ENCODE measurements at regions not wholly inside any gene's neighbourhood (a gene's known extent, or its start where the extent isn't known, plus 50 kb on each side); places are given as distances from the start of the nearest gene placed in this dataset.

DNA sequence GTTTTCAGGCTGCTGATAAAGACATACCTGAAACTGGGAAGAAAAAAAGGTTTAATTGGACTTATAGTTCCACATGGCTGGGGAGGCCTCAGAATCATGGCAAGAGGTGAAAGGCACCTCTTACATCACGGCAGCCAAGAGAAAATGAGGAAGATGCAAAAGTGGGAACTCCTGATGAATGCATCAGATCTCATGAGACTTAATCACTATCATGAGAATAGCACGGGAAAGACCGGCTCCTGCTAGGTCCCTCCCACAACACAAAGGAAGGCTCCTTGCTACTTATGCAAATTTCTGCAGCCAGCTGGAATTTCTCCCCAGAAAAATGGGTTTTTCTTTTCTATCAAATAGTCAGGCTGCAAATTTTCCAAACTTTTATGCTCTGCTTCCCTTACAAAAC lies 174.1 kb upstream of the RMST start:
- WGBS, 2 donors = 77 to 79% methylated on average over 3 of the region's 3 CpGs
- Histone ChIP-seq H3K4me1 (no peaks in the 10 kb centered on the region), H3K9me3 (no peaks in the 10 kb centered on the region), H3K4me3 (no peak overlapping the region), H3K27me3 (no peaks in the 10 kb centered on the region), H3K36me3 (no peaks in the 10 kb centered on the region), H3K27ac (no peak overlapping the region)
- DNase-seq = no peak
- no peak for TF ChIP-seq EP300 (IDR thresholded peaks at IDR 0.05)
- no peak for TF ChIP-seq POLR2A (IDR thresholded peaks at IDR 0.05)
- no peak for TF ChIP-seq POLR2AphosphoS5 (IDR thresholded peaks at IDR 0.05)
- TF ChIP-seq, protein P1, sequence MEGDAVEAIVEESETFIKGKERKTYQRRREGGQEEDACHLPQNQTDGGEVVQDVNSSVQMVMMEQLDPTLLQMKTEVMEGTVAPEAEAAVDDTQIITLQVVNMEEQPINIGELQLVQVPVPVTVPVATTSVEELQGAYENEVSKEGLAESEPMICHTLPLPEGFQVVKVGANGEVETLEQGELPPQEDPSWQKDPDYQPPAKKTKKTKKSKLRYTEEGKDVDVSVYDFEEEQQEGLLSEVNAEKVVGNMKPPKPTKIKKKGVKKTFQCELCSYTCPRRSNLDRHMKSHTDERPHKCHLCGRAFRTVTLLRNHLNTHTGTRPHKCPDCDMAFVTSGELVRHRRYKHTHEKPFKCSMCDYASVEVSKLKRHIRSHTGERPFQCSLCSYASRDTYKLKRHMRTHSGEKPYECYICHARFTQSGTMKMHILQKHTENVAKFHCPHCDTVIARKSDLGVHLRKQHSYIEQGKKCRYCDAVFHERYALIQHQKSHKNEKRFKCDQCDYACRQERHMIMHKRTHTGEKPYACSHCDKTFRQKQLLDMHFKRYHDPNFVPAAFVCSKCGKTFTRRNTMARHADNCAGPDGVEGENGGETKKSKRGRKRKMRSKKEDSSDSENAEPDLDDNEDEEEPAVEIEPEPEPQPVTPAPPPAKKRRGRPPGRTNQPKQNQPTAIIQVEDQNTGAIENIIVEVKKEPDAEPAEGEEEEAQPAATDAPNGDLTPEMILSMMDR (IDR thresholded peaks at IDR 0.05) = no peak
- intact Hi-C loops (cut with DNase I) = no loop called here

DNA sequence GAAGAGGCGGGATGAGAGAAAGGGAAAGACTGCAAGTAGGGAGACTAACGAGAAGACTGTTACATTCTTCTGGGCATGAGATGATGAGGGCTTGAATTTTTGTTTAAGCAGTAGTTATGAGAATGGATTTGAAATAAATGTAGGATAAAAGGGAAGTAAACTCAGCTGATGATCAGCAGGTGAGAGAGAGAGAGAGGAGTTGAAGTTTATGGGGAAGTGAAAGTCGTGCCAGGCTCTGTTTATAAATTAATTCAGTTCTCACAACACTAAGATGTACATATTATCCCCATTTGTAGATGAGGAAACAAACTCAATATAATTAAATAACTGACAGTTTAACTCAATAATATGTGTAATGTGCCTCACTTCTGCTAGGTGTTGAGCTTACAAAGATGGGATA lies 170.0 kb upstream of the RMST start:
- no peak overlapping the region for H3K4me3 ChIP-seq
- H3K4me1 ChIP-seq = no peaks in the 10 kb centered on the region
- no peak for TF ChIP-seq POLR2AphosphoS5 (IDR thresholded peaks at IDR 0.05)
- TF ChIP-seq, protein P1 (IDR thresholded peaks at IDR 0.05) = no peak
- DNase-seq = no peak
- no peaks in the 10 kb centered on the region for H3K27me3 ChIP-seq
- H3K9me3 ChIP-seq = peaks cover 0 to 8% (median 1%) of the 10 kb centered on the region in 4 donors
- intact Hi-C loops (cut with DNase I) = no loop called here
- no peaks in the 10 kb centered on the region for H3K36me3 ChIP-seq
- no peak overlapping the region for H3K27ac ChIP-seq
- 58 to 65% methylated on average over 3 of the region's 3 CpGs for WGBS, 2 donors

DNA sequence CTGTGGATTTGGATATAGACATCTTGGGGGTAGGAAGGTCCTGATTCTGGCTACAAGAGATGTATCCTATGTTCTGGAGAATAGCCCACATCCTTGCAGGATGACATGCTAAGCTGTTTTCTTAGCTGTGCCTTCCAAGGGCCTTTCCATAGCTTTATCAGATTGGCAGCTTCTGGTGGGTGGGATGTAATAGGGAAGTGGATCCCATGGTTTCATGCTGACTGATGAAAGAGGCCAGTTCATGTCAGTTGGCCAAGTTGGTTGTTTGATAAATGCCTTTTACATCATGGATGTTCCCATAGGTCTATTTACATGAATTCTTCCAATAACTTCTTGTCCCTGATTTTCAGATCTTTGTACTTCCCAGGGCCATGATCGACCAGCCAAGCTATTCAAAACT lies 169.1 kb upstream of the RMST start:
- no peak overlapping the region for H3K4me3 ChIP-seq
- no peak for DNase-seq

DNA sequence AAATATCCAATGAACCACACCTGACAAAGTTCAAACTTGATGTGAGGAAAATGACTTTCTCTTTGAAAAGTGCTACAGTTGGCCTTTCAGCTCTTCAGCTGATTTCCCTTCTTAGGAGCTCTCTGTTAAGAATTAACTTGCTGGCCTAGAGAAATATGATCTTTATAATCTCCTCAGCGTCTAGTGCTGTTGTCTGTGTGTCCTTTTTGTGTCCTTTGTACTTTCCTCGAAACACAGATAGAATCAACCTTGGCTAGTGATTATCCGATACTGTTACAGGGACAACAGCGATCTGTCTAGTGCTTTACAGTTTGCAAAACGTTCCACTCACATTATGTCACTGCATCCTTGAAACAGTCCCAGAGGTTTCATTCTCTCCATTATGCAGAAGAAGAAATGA lies 162.8 kb upstream of the RMST start:
- 29 to 70% methylated on average over 5 of the region's 5 CpGs for WGBS, 2 donors
- intact Hi-C loops (cut with DNase I) = no loop called here
- DNase-seq = no peak

More for the DNA sequence above, 169.1 kb upstream of the RMST start:
- TF ChIP-seq, protein P1 (IDR thresholded peaks at IDR 0.05) = no peak
- TF ChIP-seq POLR2AphosphoS5 (IDR thresholded peaks at IDR 0.05) (no peak), EP300 (IDR thresholded peaks at IDR 0.05) (no peak), POLR2A (IDR thresholded peaks at IDR 0.05) (no peak)
- no peaks in the 10 kb centered on the region for H3K27me3 ChIP-seq
- no peaks in the 10 kb centered on the region for H3K36me3 ChIP-seq
- intact Hi-C loops (cut with DNase I) = no loop called here
- no peak overlapping the region for H3K27ac ChIP-seq
- peaks cover 0 to 8% (median 1%) of the 10 kb centered on the region in 4 donors for H3K9me3 ChIP-seq
- no peaks in the 10 kb centered on the region for H3K4me1 ChIP-seq
- WGBS, 2 donors = 52 to 94% methylated on average over 1 of the region's 1 CpG

DNA sequence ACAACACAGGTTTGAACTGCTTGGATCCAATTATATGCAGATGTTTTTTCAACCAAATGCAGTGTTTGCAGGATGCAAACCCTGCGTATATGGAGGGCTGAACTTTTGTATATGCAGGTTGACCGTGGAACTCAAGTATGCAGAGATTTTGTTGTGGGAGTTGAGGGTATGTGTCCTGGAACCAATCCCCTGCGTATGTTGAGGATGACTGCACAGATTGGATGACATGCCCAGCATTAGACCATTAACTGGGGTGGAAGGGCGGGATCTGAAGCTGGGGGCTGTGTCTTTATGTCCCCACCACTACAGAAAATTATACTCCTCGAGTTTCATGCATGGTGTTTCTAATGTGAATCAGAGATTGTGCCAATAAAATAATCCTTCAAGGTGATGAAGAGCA lies 162.2 kb upstream of the RMST start:
- Histone ChIP-seq H3K9me3 (peaks cover 0 to under 1% (median 0%) of the 10 kb centered on the region in 4 donors), H3K4me3 (no peak overlapping the region), H3K27ac (no peak overlapping the region), H3K36me3 (no peaks in the 10 kb centered on the region), H3K27me3 (no peaks in the 10 kb centered on the region), H3K4me1 (no peaks in the 10 kb centered on the region)
- no peak for DNase-seq
- intact Hi-C loops (cut with DNase I) = no loop called here
- TF ChIP-seq EP300 (IDR thresholded peaks at IDR 0.05) (no peak), POLR2AphosphoS5 (IDR thresholded peaks at IDR 0.05) (no peak), POLR2A (IDR thresholded peaks at IDR 0.05) (no peak)
- TF ChIP-seq, protein P1 (IDR thresholded peaks at IDR 0.05) = no peak
- WGBS, 2 donors = 66 to 81% methylated on average over 5 of the region's 5 CpGs

More for the DNA sequence above, 162.8 kb upstream of the RMST start:
- Histone ChIP-seq H3K27ac (no peak overlapping the region), H3K36me3 (no peaks in the 10 kb centered on the region), H3K27me3 (no peaks in the 10 kb centered on the region), H3K4me3 (no peak overlapping the region), H3K4me1 (no peaks in the 10 kb centered on the region), H3K9me3 (peaks cover 0 to 6% (median 1%) of the 10 kb centered on the region in 4 donors)
- TF ChIP-seq POLR2AphosphoS5 (IDR thresholded peaks at IDR 0.05) = no peak
- TF ChIP-seq POLR2A (IDR thresholded peaks at IDR 0.05) = no peak
- no peak for TF ChIP-seq EP300 (IDR thresholded peaks at IDR 0.05)
- TF ChIP-seq, protein P1 (IDR thresholded peaks at IDR 0.05) = no peak

Data from sigmoid colon (tissue), 6 donors.